Omental fat pad (tissue), 3 donors: ENCODE measurements at regions not wholly inside any gene's neighbourhood (a gene's known extent, or its start where the extent isn't known, plus 50 kb on each side); places are given as distances from the start of the nearest gene placed in this dataset.

Source experiments
- ATAC-seq: fragments of 150-250 bp; one replicate; pipeline ENCODE4 v1.9.1; 2016; ENCODE audit warnings: mild to moderate bottlenecking, moderate library complexity; ENCODE audit not compliant: low FRiP score
- DNase-seq: peaks from one replicate; pipeline ENCODE4 v3.0.0-alpha.2; 2019; ENCODE audit warnings: low spot score
- CTCF ChIP-seq, 3 donors: fragments of 450-650 bp; IDR thresholded peaks; one replicate each; pipeline ENCODE4 v1.5.1; 2016 to 2017; ENCODE audit warnings: antibody characterized with exemption in 3 of 3, mild to moderate bottlenecking in 3 of 3, moderate library complexity in 2 of 3

DNA sequence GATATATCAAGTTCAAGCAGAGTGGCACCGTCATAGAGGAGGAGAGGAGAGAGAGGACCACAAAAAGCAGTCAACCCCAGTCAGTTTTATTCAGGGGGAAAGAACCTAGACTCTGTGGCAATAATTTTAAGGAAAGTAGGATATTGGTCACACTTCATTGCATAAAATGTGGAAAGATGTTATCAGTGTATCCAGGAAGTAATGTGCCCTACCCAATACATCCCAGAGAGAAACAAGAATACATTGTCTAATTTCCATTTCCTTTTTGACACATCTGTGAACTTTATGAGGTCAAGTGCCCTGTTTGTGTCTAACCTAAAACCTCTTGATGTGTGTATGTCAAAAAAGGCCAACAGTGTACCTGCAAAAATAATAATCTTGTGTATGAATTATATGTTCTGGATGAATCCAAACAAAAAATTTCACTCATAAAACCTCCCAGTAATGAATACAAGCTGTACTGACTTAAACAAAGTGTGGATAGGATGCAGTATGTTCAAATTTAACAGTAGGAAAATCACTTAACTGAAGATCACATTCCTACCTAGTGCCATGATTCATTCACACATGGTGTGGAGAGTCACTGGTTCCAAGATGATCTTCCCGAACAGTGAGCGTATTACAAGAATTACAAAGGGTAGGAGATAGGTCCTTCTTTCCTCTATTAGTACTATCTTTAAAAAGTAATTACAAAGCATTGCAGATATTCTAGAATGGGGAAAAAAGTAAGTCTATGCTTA is 712.1 kb upstream of the CXADR start:
- TF ChIP-seq CTCF (IDR thresholded peaks at IDR 0.05): no peak
- ATAC-seq (no peak), DNase-seq (no peak)

DNA sequence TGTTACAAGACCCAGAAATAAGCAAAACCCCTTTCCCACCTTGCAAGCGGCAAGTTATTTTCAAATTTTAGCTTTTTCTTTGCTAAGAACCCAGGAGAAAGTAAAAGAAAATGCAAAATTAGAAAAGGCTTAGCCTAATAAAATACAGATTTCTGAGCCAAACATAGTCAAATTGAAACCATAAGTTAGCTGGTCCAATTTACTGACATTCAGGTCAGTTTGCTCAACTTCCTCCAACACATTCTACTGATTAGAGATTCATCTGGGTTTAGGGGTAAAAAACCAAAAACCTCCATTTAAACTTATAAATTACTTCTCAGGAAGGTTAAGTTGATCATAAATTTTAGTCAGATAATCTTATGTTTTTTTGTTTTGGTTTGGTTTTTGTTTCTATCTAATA is 701.8 kb upstream of the CXADR start:
- TF ChIP-seq CTCF (IDR thresholded peaks at IDR 0.05): no peak
- DNase-seq: no peak
- ATAC-seq: no peak

GRCh38 chr21:16811970-16812369 is 700.9 kb upstream of the CXADR start:
- ATAC-seq: no peak
- no peak for DNase-seq
- TF ChIP-seq CTCF (IDR thresholded peaks at IDR 0.05): no peak

- DNase-seq: no peak
- no peak for ATAC-seq
- TF ChIP-seq CTCF (IDR thresholded peaks at IDR 0.05): no peak
Observed at GRCh38 chr21:16815243-16815642, 697.6 kb upstream of the CXADR start.

DNA sequence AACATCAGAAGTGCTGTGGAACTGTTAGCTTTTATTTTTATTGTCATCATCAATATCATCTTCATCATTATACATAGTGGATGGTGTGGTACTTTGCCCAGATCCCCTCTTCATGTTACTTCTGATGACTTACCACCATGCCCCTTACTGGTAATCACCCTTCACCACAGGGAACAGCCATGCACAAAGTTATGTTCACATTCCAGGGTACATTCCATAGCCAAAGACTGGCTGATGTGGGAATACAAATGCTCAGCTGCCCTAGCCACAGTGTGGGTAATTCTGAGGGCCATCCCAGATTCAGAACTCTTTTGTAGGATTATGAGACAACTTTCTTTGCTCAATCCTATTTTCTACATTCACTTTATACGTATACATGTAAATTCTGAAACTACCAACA is 691.3 kb upstream of the CXADR start:
- no peak for TF ChIP-seq CTCF (IDR thresholded peaks at IDR 0.05)
- ATAC-seq (no peak), DNase-seq (no peak)

DNA sequence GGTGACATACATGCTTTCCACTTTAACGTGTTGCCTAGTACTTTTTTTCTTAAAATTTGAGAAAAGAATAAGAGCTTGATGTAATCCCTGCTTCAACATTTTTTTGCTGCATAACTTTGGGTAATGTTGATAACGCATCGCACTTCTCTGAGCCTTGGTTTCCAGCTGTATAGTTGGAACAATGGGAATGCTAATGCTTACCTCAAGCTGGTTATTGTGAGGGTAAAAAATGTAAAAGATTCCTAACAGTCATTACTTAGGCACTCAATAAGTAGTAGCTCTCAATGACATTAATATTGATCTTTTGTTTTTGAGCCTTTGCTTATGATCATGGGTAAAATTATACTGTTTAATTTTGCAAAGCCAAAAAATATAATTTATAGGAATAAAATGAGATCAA is 683.3 kb upstream of the CXADR start:
- no peak for TF ChIP-seq CTCF (IDR thresholded peaks at IDR 0.05)
- ATAC-seq (no peak), DNase-seq (no peak)

DNA sequence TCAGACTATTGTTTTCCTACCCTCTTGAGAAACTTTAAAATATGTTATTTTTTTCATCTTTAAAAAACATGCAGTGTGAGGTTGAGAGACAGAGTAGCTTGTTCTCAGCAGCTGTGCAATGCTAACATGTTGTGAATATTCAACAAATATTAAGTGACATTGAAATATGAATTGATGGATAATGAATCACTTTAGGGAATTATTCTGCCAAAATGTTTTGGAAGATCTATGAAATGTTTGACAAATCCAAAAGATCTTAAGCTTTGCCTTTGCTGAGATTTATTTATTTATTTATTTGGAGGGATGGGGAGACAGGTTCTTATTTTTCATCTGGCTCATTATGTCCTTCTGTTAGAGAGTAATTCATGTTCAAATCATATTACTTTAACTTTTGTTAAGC is 680.1 kb upstream of the CXADR start:
- no peak for ATAC-seq
- no peak for DNase-seq
- TF ChIP-seq CTCF (IDR thresholded peaks at IDR 0.05): no peak
